Fibroblast of pulmonary artery (primary cell): ENCODE measurements at regions not wholly inside any gene's neighbourhood (a gene's known extent, or its start where the extent isn't known, plus 50 kb on each side); places are given as distances from the start of the nearest gene placed in this dataset.

Experiments
- DNase-seq: peaks from one replicate; pipeline ENCODE4 v3.0.0-alpha.2; 2010; ENCODE audit warnings: low read depth
- H3K4me3 ChIP-seq: replicated peaks from 2 replicates; pipeline ENCODE4 v1.5.1; 2011; ENCODE audit warnings: low read depth, mild to moderate bottlenecking, control low read depth, low read length, moderate library complexity
- CTCF ChIP-seq: IDR thresholded peaks from 2 replicates; pipeline ENCODE4 v1.5.1; 2011; ENCODE audit warnings: mild to moderate bottlenecking, control low read depth, low read length, inconsistent platforms; ENCODE audit errors: missing control alignments

GRCh38 chr19:31957711-31958110, 387.7 kb upstream of the ZNF507 start:
- DNase-seq = no peak
- H3K4me3 ChIP-seq = no peak overlapping the region
- TF ChIP-seq CTCF = no peak

- DNase-seq = no peak
- H3K4me3 ChIP-seq = no peak overlapping the region
- TF ChIP-seq CTCF = no peak
Observed at GRCh38 chr19:31959527-31960018, 385.8 kb upstream of the ZNF507 start.

GRCh38 chr19:31960474-31960873, 384.9 kb upstream of the ZNF507 start:
- no peak for TF ChIP-seq CTCF
- no peak for DNase-seq
- no peak overlapping the region for H3K4me3 ChIP-seq

- no peak for TF ChIP-seq CTCF
- H3K4me3 ChIP-seq = no peak overlapping the region
Observed at GRCh38 chr19:31961191-31961590, 384.2 kb upstream of the ZNF507 start.

GRCh38 chr19:31961667-31962066, 383.7 kb upstream of the ZNF507 start:
- no peak overlapping the region for H3K4me3 ChIP-seq
- DNase-seq = no peak
- no peak for TF ChIP-seq CTCF

More at GRCh38 chr19:31961191-31961590, 384.2 kb upstream of the ZNF507 start:
- no peak for DNase-seq

- H3K4me3 ChIP-seq = no peak overlapping the region
- TF ChIP-seq CTCF = no peak
- no peak for DNase-seq
Observed at GRCh38 chr19:31962561-31962996, 382.8 kb upstream of the ZNF507 start.

GRCh38 chr19:31963746-31964145, 381.7 kb upstream of the ZNF507 start:
- TF ChIP-seq CTCF = no peak
- no peak overlapping the region for H3K4me3 ChIP-seq

More at GRCh38 chr19:31963746-31964145, 381.7 kb upstream of the ZNF507 start:
- DNase-seq = no peak
